GM21526 (cell line): ENCODE measurements at regions not wholly inside any gene's neighbourhood (a gene's known extent, or its start where the extent isn't known, plus 50 kb on each side); places are given as distances from the start of the nearest gene placed in this dataset.
"Not testable (repeated sequence)": the region's sequence is repeated elsewhere in the genome, so short reads cannot be mapped to it uniquely, and the experiment has no call there.

Experiments used
- ATAC-seq: cut with Tn5 transposase; IDR thresholded peaks from one replicate; pipeline ENCODE4 v1.9.1; 2021; ENCODE audit warnings: moderate library complexity; ENCODE audit not compliant: unreplicated experiment, low FRiP score

- ATAC-seq, result no peak
Observed at GRCh38 chr1:165147799-165148198, 208.7 kb downstream of the LMX1A start.

GRCh38 chr1:165144757-165145397 is 211.6 kb downstream of the LMX1A start:
- no peak for ATAC-seq

GRCh38 chr1:165143437-165144065 is 213.0 kb downstream of the LMX1A start:
- ATAC-seq, result no peak

- ATAC-seq, result no peak
Observed at GRCh38 chr1:165138960-165139359, 217.6 kb downstream of the LMX1A start.

GRCh38 chr1:165137551-165138316 is 218.8 kb downstream of the LMX1A start:
- no peak for ATAC-seq

- ATAC-seq, result no peak
Observed at GRCh38 chr1:165134431-165134830, 222.1 kb downstream of the LMX1A start.

- peak; percentile 79 for ATAC-seq
Observed at GRCh38 chr1:165129568-165130164, 226.8 kb downstream of the LMX1A start.

- no peak for ATAC-seq
Observed at GRCh38 chr1:165124772-165125171, 231.7 kb downstream of the LMX1A start.

- ATAC-seq, result no peak
Observed at GRCh38 chr1:165119086-165119485, 237.4 kb downstream of the LMX1A start.

- no peak for ATAC-seq
Observed at GRCh38 chr1:165117482-165117881, 239.0 kb downstream of the LMX1A start.

GRCh38 chr1:165116732-165117131 is 239.8 kb downstream of the LMX1A start:
- ATAC-seq, result no peak

GRCh38 chr1:165116171-165116570 is 240.3 kb downstream of the LMX1A start:
- no peak for ATAC-seq

- ATAC-seq, result no peak
Observed at GRCh38 chr1:165114889-165115285, 241.6 kb downstream of the LMX1A start.

GRCh38 chr1:165114022-165114888 is 242.3 kb downstream of the LMX1A start:
- no peak for ATAC-seq

GRCh38 chr1:165112260-165112659 is 244.3 kb downstream of the LMX1A start:
- ATAC-seq, result no peak

GRCh38 chr1:165109013-165109412 is 247.5 kb downstream of the LMX1A start:
- no peak for ATAC-seq

GRCh38 chr1:165092542-165093162 is 263.9 kb downstream of the LMX1A start:
- not testable (repeated sequence) for ATAC-seq

GRCh38 chr1:165080253-165080896 is 276.1 kb downstream of the LMX1A start:
- no peak for ATAC-seq

- ATAC-seq, result no peak
Observed at GRCh38 chr1:165078391-165078790, 278.1 kb downstream of the LMX1A start.
